ENCODE measurements at regions not wholly inside any gene's neighbourhood (a gene's known extent, or its start where the extent isn't known, plus 50 kb on each side); places are given as distances from the start of the nearest gene placed in this dataset.

GRCh38 chr7:119105381-119105780 lies 880.9 kb downstream of the ANKRD7 start:
- no peak for TF ChIP-seq CTCF (IDR thresholded peaks at IDR 0.05; ENCODE audit: low read depth, low read length, poor library complexity, severe bottlenecking)
- TF ChIP-seq EZH2phosphoT487 (IDR thresholded peaks at IDR 0.05; ENCODE audit: borderline replicate concordance, low read length) = no peak

Data from DOHH2 (cell line).